HepG2 (cell line): ENCODE measurements at regions not wholly inside any gene's neighbourhood (a gene's known extent, or its start where the extent isn't known, plus 50 kb on each side); places are given as distances from the start of the nearest gene placed in this dataset.

Source experiments
- ATAC-seq: fragments of 200-7000 bp; cut with Tn5 transposase; 3 replicates; pipeline ENCODE4 v1.9.1; 2020; ENCODE audit warnings: mild to moderate bottlenecking, moderate library complexity
- BruUV-seq: library from RNA; stranded (reverse); fragments of 400-500 nt; replicated peaks from 2 replicates; lab custom pipeline; 2021; lab: Mats Ljungman, UMichigan
- CTCF ChIA-PET: fragments of 300-600 bp; formaldehyde crosslinking; extraction: SDS; loops from one replicate; lab custom pipeline; 2021; ENCODE audit warnings: low total read pairs, inconsistent platforms, low intra/inter-chr PET ratio; lab: Yijun Ruan, JAX
- POLR2A ChIA-PET: fragments of 350-600 bp; sonication (Branson Sonifier 250); formaldehyde crosslinking; loops from one replicate; lab custom pipeline; 2020; ENCODE audit warnings: antibody characterized with exemption, inconsistent platforms; lab: Yijun Ruan, JAX
- DNase-seq: peaks from one replicate; pipeline ENCODE4 v3.0.0-alpha.2; 2015; ENCODE audit warnings: low spot score
- FAIRE-seq: peaks from 3 replicates; lab custom pipeline; 2011; peaks lifted over from hg19 to GRCh38; lab: Jason Lieb, UNC
- H2AFZ ChIP-seq: one replicate; pipeline ENCODE4 v1.6.1; 2011; ENCODE audit warnings: low read length, inconsistent platforms
- H3K27ac ChIP-seq: fragments of 300-600 bp; 3 replicates; pipeline ENCODE4 v1.8.0; 2011; ENCODE audit warnings: mixed run types, mild to moderate bottlenecking, mixed read lengths, low read length, inconsistent platforms; ENCODE audit not compliant: insufficient read depth; ENCODE audit errors: extremely low read length
- H3K27me3 ChIP-seq, 2 experiments: fragments of 200-600 bp in 1 of 2; 2 replicates in 1 of 2; 3 replicates in 1 of 2; pipeline versions ENCODE4 v1.6.0 to v1.8.0; 2011; ENCODE audit warnings: low read length in 2 of 2, mild to moderate bottlenecking in 2 of 2, moderate library complexity in 2 of 2, inconsistent platforms in 1 of 2; ENCODE audit not compliant: insufficient read depth in 2 of 2, control insufficient read depth in 1 of 2
- H3K36me3 ChIP-seq, 2 experiments: fragments of 200-600 bp in 1 of 2; replicated peaks in 1 of 2; 2 replicates in 1 of 2; 3 replicates in 1 of 2; pipeline versions ENCODE4 v1.5.1 to v1.8.0; 2011; ENCODE audit warnings: low read length in 2 of 2, inconsistent platforms in 1 of 2; ENCODE audit not compliant: insufficient read depth in 2 of 2, control insufficient read depth in 1 of 2
- H3K4me1 ChIP-seq: 2 replicates; pipeline ENCODE4 v1.5.1; 2012; ENCODE audit warnings: low read length, inconsistent platforms; ENCODE audit not compliant: insufficient read depth
- H3K4me2 ChIP-seq: 2 replicates; pipeline ENCODE4 v1.6.0; 2011; ENCODE audit warnings: low read depth, low read length, inconsistent platforms
- H3K4me3 ChIP-seq, 3 experiments: fragments of 200-600 bp in 1 of 3; sonication (generic), shearing (Covaris generic) in 1 of 3; replicated peaks in 1 of 3; 2 replicates each; pipeline ENCODE4 v1.5.1; 2011 to 2016; ENCODE audit warnings: low read length in 3 of 3, inconsistent platforms in 2 of 3, low read depth in 2 of 3, mild to moderate bottlenecking in 2 of 3, control low read depth in 1 of 3, mixed read lengths in 1 of 3; ENCODE audit not compliant: insufficient read depth in 1 of 3
- H3K79me2 ChIP-seq: one replicate; pipeline ENCODE4 v1.6.1; 2011; ENCODE audit warnings: low read length, inconsistent platforms; ENCODE audit not compliant: insufficient read depth
- H3K9ac ChIP-seq: 2 replicates; pipeline ENCODE4 v1.6.0; 2011; ENCODE audit warnings: mild to moderate bottlenecking, low read depth, low read length, inconsistent platforms; ENCODE audit not compliant: insufficient read depth
- H3K9me3 ChIP-seq: 2 replicates; pipeline ENCODE4 v1.5.1; 2012; ENCODE audit warnings: mild to moderate bottlenecking, low read length
- H4K20me1 ChIP-seq: 2 replicates; pipeline ENCODE4 v1.6.0; 2011; ENCODE audit warnings: inconsistent platforms, mild to moderate bottlenecking, low read length, moderate library complexity; ENCODE audit not compliant: insufficient read depth
- HINFP ChIP-seq: sonication (generic); formaldehyde crosslinking; IDR thresholded peaks from 2 replicates; pipeline ENCODE4 v1.4.0; 2020; ENCODE audit warnings: low read depth, mild to moderate bottlenecking, missing genetic modification reagents
- HMG20B ChIP-seq: conservative IDR thresholded peaks from 2 replicates; pipeline ENCODE4 v1.6.1; 2016; ENCODE audit warnings: missing genetic modification reagents, missing compliant biosample characterization
- KLF11 ChIP-seq: IDR thresholded peaks from 2 replicates; pipeline ENCODE4 v1.6.1; 2016; ENCODE audit warnings: missing compliant biosample characterization
- NCOR1 ChIP-seq: fragments of 200-600 bp; sonication (generic); IDR thresholded peaks from 2 replicates; pipeline ENCODE4 v1.7.0; 2017; ENCODE audit warnings: antibody characterized with exemption, low read length, borderline replicate concordance
- SCMH1 ChIP-seq: sonication (generic); formaldehyde crosslinking; IDR thresholded peaks from 2 replicates; pipeline ENCODE4 v1.9.0; 2021; ENCODE audit warnings: missing genetic modification reagents, mild to moderate bottlenecking, borderline replicate concordance
- TSC22D2 ChIP-seq: sonication (generic); formaldehyde crosslinking; IDR thresholded peaks from 2 replicates; pipeline ENCODE4 v1.5.1; 2020; ENCODE audit warnings: missing genetic modification reagents, mild to moderate bottlenecking, borderline replicate concordance
- U2AF2 ChIP-seq: fragments of 200-400 bp; formaldehyde crosslinking; IDR thresholded peaks from 2 replicates; pipeline ENCODE4 v1.6.1; 2017; ENCODE audit warnings: low read depth, mild to moderate bottlenecking, low read length
- ZNF121 ChIP-seq: sonication (generic); formaldehyde crosslinking; IDR thresholded peaks from 2 replicates; pipeline ENCODE4 v1.5.0; 2020; ENCODE audit warnings: mild to moderate bottlenecking, missing genetic modification reagents
- ZNF24 ChIP-seq: fragments of 450-650 bp; IDR thresholded peaks from 2 replicates; pipeline ENCODE4 v1.6.1; 2017; ENCODE audit warnings: antibody characterized with exemption, mild to moderate bottlenecking
- ZNF44 ChIP-seq: sonication (generic); formaldehyde crosslinking; IDR thresholded peaks from 2 replicates; pipeline ENCODE4 v1.5.1; 2020; ENCODE audit warnings: mild to moderate bottlenecking, missing genetic modification reagents
- ZNF674 ChIP-seq: sonication (generic); formaldehyde crosslinking; IDR thresholded peaks from 2 replicates; pipeline ENCODE4 v1.5.0; 2020; ENCODE audit warnings: low read depth, mild to moderate bottlenecking, missing genetic modification reagents
- WGBS: methylation state at CpG from one replicate; pipeline ENCODE4 v1.1.6; 2017; ENCODE audit warnings: low lambda C conversion rate; 5-methylcytosine and 5-hydroxymethylcytosine counted together
- in situ Hi-C: cut with HindIII; loops from 2 replicates; pipeline ENCODE4 v1.10.0; 2017; ENCODE audit warnings: low pct_unique_long_range_greater_than_20kb; ENCODE audit not compliant: extremely low pct_ligation_motif_present
- intact Hi-C: fragments of 100-400 bp; cut with micrococcal nuclease; formaldehyde crosslinking; loops from one replicate; pipeline ENCODE4 v1.10.0; 2022; ENCODE audit not compliant: unreplicated experiment
- TF ChIP-seq, protein P1 (sequence below): sonication (generic); formaldehyde crosslinking; IDR thresholded peaks from 2 replicates; pipeline ENCODE4 v1.4.0; 2020; ENCODE audit warnings: mild to moderate bottlenecking, missing genetic modification reagents
- TF ChIP-seq, protein P2 (sequence below): sonication (generic); formaldehyde crosslinking; IDR thresholded peaks from 2 replicates; pipeline ENCODE4 v1.5.1; 2020; ENCODE audit warnings: mild to moderate bottlenecking, missing genetic modification reagents
- TF ChIP-seq, protein P3 (sequence below): IDR thresholded peaks from 2 replicates; pipeline ENCODE4 v1.6.1; 2016; ENCODE audit warnings: missing compliant biosample characterization, missing genetic modification reagents, borderline replicate concordance

- no peak overlapping the region for H3K9ac ChIP-seq
- no peak for DNase-seq
These were observed 80.4 kb upstream of the POU3F1 start for GRCh38 chr1:38126970-38127369.

DNA sequence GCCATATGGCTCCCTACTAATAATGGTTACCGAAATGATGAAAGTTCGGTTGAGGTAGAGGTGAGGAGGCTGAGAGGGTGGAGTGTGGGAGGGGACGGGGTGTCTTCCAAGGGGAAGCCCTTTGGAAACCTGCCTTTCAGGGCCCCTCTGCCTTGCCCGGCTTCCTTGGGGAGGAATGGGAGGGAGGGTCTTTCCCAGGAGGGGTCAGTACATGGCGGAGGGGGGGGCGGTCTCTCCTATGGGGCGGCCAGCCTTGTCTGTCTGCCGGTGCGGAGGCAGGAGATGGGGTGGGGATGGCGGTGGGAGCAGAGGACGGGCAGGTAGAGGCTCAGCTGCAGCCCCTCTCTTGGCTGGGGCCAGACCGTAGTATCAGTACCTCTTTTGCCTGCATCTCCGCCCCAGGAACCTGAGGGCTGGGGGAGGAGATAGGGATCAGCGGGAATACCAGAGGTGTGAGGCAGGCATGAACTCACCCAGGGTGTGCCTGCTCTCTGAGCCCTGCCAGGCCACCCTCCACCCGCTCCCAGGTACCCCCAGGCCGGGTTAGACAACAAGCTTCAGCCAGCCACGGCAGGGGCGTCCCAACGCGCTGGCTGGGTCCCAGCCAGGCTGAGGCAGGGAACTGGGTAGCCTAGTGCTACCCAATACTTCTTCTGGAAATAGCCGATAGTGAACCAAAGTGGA lies 79.4 kb upstream of the POU3F1 start:
- H4K20me1 ChIP-seq, result no peaks in the 10 kb centered on the region
- H3K27me3 ChIP-seq, result peaks cover 5 to 30% of the 10 kb centered on the region in 2 experiments; a peak in 3 of 5 replicates
- no peaks in the 10 kb centered on the region for H3K36me3 ChIP-seq
- no peaks in the 10 kb centered on the region for H3K4me1 ChIP-seq
- DNase-seq (no peak), ATAC-seq (no peak), FAIRE-seq (no peak)
- intact Hi-C loops (no loop called here), in situ Hi-C loops (no loop called here)
- 52% methylated on average over 17 of the region's 21 CpGs for WGBS
- no peak overlapping the region for H3K4me2 ChIP-seq
- POLR2A ChIA-PET, result no interaction called here
- H3K79me2 ChIP-seq, result no peaks in the 10 kb centered on the region
- H3K27ac ChIP-seq, result no peak overlapping the region
- no TSS peak for BruUV-seq
- no peak overlapping the region for H2AFZ ChIP-seq
- no peak overlapping the region for H3K9ac ChIP-seq
- no peaks in the 10 kb centered on the region for H3K9me3 ChIP-seq
- H3K4me3 ChIP-seq, result no peak overlapping the region
- CTCF ChIA-PET, result no interaction called here
- TF ChIP-seq, protein P1, sequence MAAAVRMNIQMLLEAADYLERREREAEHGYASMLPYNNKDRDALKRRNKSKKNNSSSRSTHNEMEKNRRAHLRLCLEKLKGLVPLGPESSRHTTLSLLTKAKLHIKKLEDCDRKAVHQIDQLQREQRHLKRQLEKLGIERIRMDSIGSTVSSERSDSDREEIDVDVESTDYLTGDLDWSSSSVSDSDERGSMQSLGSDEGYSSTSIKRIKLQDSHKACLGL (CRISPR knock-in tag), result no peak
- TF ChIP-seq HINFP (CRISPR knock-in tag) (no peak), U2AF2 (no peak), TSC22D2 (CRISPR knock-in tag) (no peak), KLF11 (CRISPR knock-in tag) (no peak), ZNF674 (CRISPR knock-in tag) (no peak), ZNF24 (no peak), ZNF44 (CRISPR knock-in tag) (no peak)
- TF ChIP-seq, protein P2, sequence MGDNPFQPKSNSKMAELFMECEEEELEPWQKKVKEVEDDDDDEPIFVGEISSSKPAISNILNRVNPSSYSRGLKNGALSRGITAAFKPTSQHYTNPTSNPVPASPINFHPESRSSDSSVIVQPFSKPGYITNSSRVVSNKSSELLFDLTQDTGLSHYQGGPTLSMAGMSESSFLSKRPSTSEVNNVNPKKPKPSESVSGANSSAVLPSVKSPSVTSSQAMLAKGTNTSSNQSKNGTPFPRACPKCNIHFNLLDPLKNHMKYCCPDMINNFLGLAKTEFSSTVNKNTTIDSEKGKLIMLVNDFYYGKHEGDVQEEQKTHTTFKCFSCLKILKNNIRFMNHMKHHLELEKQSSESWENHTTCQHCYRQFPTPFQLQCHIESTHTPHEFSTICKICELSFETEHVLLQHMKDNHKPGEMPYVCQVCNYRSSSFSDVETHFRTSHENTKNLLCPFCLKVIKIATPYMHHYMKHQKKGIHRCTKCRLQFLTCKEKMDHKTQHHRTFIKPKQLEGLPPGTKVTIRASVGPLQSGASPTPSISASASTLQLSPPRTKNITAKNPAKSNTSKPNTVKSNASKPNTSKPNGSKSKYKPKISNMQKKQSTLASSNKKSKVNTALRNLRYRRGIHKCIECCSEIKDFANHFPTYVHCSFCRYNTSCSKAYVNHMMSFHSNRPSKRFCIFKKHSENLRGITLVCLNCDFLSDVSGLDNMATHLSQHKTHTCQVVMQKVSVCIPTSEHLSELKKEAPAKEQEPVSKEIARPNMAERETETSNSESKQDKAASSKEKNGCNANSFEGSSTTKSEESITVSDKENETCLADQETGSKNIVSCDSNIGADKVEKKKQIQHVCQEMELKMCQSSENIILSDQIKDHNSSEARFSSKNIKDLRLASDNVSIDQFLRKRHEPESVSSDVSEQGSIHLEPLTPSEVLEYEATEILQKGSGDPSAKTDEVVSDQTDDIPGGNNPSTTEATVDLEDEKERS (CRISPR knock-in tag), result no peak
- TF ChIP-seq, protein P3, sequence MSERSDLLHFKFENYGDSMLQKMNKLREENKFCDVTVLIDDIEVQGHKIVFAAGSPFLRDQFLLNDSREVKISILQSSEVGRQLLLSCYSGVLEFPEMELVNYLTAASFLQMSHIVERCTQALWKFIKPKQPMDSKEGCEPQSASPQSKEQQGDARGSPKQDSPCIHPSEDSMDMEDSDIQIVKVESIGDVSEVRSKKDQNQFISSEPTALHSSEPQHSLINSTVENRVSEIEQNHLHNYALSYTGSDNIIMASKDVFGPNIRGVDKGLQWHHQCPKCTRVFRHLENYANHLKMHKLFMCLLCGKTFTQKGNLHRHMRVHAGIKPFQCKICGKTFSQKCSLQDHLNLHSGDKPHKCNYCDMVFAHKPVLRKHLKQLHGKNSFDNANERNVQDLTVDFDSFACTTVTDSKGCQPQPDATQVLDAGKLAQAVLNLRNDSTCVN, result no peak

More at GRCh38 chr1:38126970-38127369, 80.4 kb upstream of the POU3F1 start:
- ChIA-PET POLR2A (no interaction called here), CTCF (no interaction called here)
- TF ChIP-seq NCOR1 (no peak), HMG20B (CRISPR knock-in tag) (no peak), SCMH1 (CRISPR knock-in tag) (no peak), ZNF121 (CRISPR knock-in tag) (no peak)
- H3K79me2 ChIP-seq, result no peaks in the 10 kb centered on the region
- no peaks in the 10 kb centered on the region for H4K20me1 ChIP-seq
- in situ Hi-C loops (no loop called here), intact Hi-C loops (no loop called here)
- no peak overlapping the region for H3K4me3 ChIP-seq
- BruUV-seq, result no TSS peak
- no peak overlapping the region for H3K27ac ChIP-seq
- H3K9me3 ChIP-seq, result no peaks in the 10 kb centered on the region
- no peaks in the 10 kb centered on the region for H3K36me3 ChIP-seq
- WGBS, result 39% methylated on average over 6 of the region's 8 CpGs
- ATAC-seq (no peak), FAIRE-seq (no peak)
- H3K4me1 ChIP-seq, result no peaks in the 10 kb centered on the region
- peaks cover 3 to 27% of the 10 kb centered on the region in 2 experiments; a peak in 3 of 5 replicates for H3K27me3 ChIP-seq
- no peak overlapping the region for H3K4me2 ChIP-seq
- H2AFZ ChIP-seq, result no peak overlapping the region
